Liver (tissue), 8 donors: ENCODE measurements at regions not wholly inside any gene's neighbourhood (a gene's known extent, or its start where the extent isn't known, plus 50 kb on each side); places are given as distances from the start of the nearest gene placed in this dataset.

ENCODE experiments used
- DNase-seq: peaks from one replicate; pipeline ENCODE4 v3.0.0-alpha.2; 2017; ENCODE audit warnings: low spot score
- H3K27ac ChIP-seq, 2 donors: one replicate each; pipeline ENCODE4 v1.7.0; 2013; ENCODE audit warnings: inconsistent platforms in 2 of 2, low read length in 2 of 2, control low read depth in 1 of 2, low read depth in 1 of 2, mild to moderate bottlenecking in 1 of 2
- H3K27me3 ChIP-seq, 4 donors: one replicate each; pipeline versions ENCODE4 v1.6.1 to v1.7.0; 2013; ENCODE audit warnings: low read length in 3 of 4, inconsistent platforms in 1 of 4, mild to moderate bottlenecking in 1 of 4, moderate library complexity in 1 of 4; ENCODE audit not compliant: control insufficient read depth in 4 of 4, insufficient read depth in 4 of 4
- H3K36me3 ChIP-seq, 4 donors: one replicate each; pipeline versions ENCODE4 v1.6.1 to v1.7.0; 2013; ENCODE audit warnings: low read length in 3 of 4, mild to moderate bottlenecking in 3 of 4, low read depth in 1 of 4, moderate library complexity in 1 of 4; ENCODE audit not compliant: control insufficient read depth in 4 of 4, insufficient read depth in 3 of 4
- H3K4me1 ChIP-seq, 4 donors: one replicate each; pipeline versions ENCODE4 v1.6.1 to v1.7.0; 2013; ENCODE audit warnings: low read length in 3 of 4, mild to moderate bottlenecking in 3 of 4, moderate library complexity in 1 of 4; ENCODE audit not compliant: control insufficient read depth in 4 of 4, insufficient read depth in 4 of 4
- H3K4me3 ChIP-seq, 3 donors: one replicate each; pipeline versions ENCODE4 v1.6.1 to v1.7.0; 2013; ENCODE audit warnings: low read length in 3 of 3, control low read depth in 1 of 3, low read depth in 1 of 3, mild to moderate bottlenecking in 1 of 3
- H3K9ac ChIP-seq, 2 donors: one replicate each; pipeline ENCODE4 v1.7.0; 2013; ENCODE audit warnings: low read length in 2 of 2, mild to moderate bottlenecking in 2 of 2, moderate library complexity in 2 of 2, control low read depth in 1 of 2, low read depth in 1 of 2
- H3K9me3 ChIP-seq, 4 donors: one replicate each; pipeline versions ENCODE4 v1.6.1 to v1.7.0; 2013; ENCODE audit warnings: low read length in 3 of 4; ENCODE audit not compliant: control insufficient read depth in 4 of 4
- ATF3 ChIP-seq: IDR thresholded peaks from 2 replicates; pipeline ENCODE4 v1.6.1; 2016; ENCODE audit warnings: antibody characterized with exemption
- CTCF ChIP-seq: fragments of 150-350 bp; IDR thresholded peaks from 2 replicates; pipeline ENCODE4 v1.5.1; 2017; ENCODE audit warnings: improper control_type of control experiment, low read depth, low read length; ENCODE audit not compliant: missing input control
- EGR1 ChIP-seq, 2 donors: IDR thresholded peaks; 2 replicates each; pipeline ENCODE4 v1.6.1; 2016 to 2018; ENCODE audit warnings: antibody characterized with exemption in 2 of 2, low read depth in 2 of 2
- FOXA1 ChIP-seq: IDR thresholded peaks from 2 replicates; pipeline ENCODE4 v1.6.1; 2016; ENCODE audit warnings: antibody characterized with exemption
- FOXA2 ChIP-seq: IDR thresholded peaks from 2 replicates; pipeline ENCODE4 v1.6.1; 2016; ENCODE audit warnings: antibody characterized with exemption
- GABPA ChIP-seq, 2 donors: IDR thresholded peaks in 1 of 2; conservative IDR thresholded peaks in 1 of 2; 2 replicates each; pipeline ENCODE4 v1.6.1; 2016; ENCODE audit warnings: antibody characterized with exemption in 2 of 2, mild to moderate bottlenecking in 1 of 2, moderate library complexity in 1 of 2
- HNF4A ChIP-seq, 2 donors: conservative IDR thresholded peaks; 2 replicates each; pipeline ENCODE4 v1.6.1; 2016; ENCODE audit warnings: antibody characterized with exemption in 2 of 2, mild to moderate bottlenecking in 2 of 2
- HNF4G ChIP-seq: IDR thresholded peaks from 2 replicates; pipeline ENCODE4 v1.6.1; 2016; ENCODE audit warnings: antibody characterized with exemption
- JUND ChIP-seq, 2 donors: IDR thresholded peaks; 2 replicates each; pipeline ENCODE4 v1.6.1; 2016; ENCODE audit warnings: antibody characterized with exemption in 2 of 2
- MAX ChIP-seq: IDR thresholded peaks from 2 replicates; pipeline ENCODE4 v1.6.1; 2016; ENCODE audit warnings: antibody characterized with exemption
- NR2F2 ChIP-seq: IDR thresholded peaks from 2 replicates; pipeline ENCODE4 v1.6.1; 2016; ENCODE audit warnings: antibody characterized with exemption
- RAD21 ChIP-seq, 2 donors: IDR thresholded peaks; 2 replicates each; pipeline ENCODE4 v1.6.1; 2016; ENCODE audit warnings: antibody characterized with exemption in 2 of 2, mild to moderate bottlenecking in 2 of 2
- REST ChIP-seq: IDR thresholded peaks from 2 replicates; pipeline ENCODE4 v1.6.1; 2016; ENCODE audit warnings: antibody characterized with exemption, mild to moderate bottlenecking
- RXRA ChIP-seq, 2 donors: IDR thresholded peaks; 2 replicates each; pipeline ENCODE4 v1.6.1; 2017 to 2018; ENCODE audit warnings: antibody characterized with exemption in 2 of 2, mild to moderate bottlenecking in 1 of 2
- SP1 ChIP-seq: IDR thresholded peaks from 2 replicates; pipeline ENCODE4 v1.6.1; 2018; ENCODE audit warnings: antibody characterized with exemption, mild to moderate bottlenecking
- TAF1 ChIP-seq: conservative IDR thresholded peaks from 2 replicates; pipeline ENCODE4 v1.6.1; 2016; ENCODE audit warnings: antibody characterized with exemption, mild to moderate bottlenecking
- YY1 ChIP-seq: IDR thresholded peaks from 2 replicates; pipeline ENCODE4 v1.6.1; 2016; ENCODE audit warnings: antibody characterized with exemption, mild to moderate bottlenecking
- ZBTB33 ChIP-seq: IDR thresholded peaks from 2 replicates; pipeline ENCODE4 v1.6.1; 2016; ENCODE audit warnings: antibody characterized with exemption
- WGBS: extraction: QIAGEN DNeasy Blood & Tissue Kit; methylation state at CpG from one replicate; pipeline ENCODE4 v1.1.7; 2013; 5-methylcytosine and 5-hydroxymethylcytosine counted together
- donor health status: healthy.
- donor health status: healthy.
- donor health status: healthy.
- donor health status: healthy.
- donor health status: healthy.

GRCh38 chr4:151961456-151961855 lies 200.6 kb upstream of the GATB start:
- no peak for DNase-seq
- H3K27me3 ChIP-seq = peaks cover 0 to 3% (median 0%) of the 10 kb centered on the region in 4 donors
- H3K4me3 ChIP-seq = no peak overlapping the region
- H3K36me3 ChIP-seq = no peaks in the 10 kb centered on the region
- WGBS = 51% methylated on average over 2 of the region's 2 CpGs
- H3K9ac ChIP-seq = no peak overlapping the region
- no peak overlapping the region for H3K27ac ChIP-seq
- TF ChIP-seq RXRA (IDR thresholded peaks at IDR 0.05) = no peak
- TF ChIP-seq ZBTB33 = no peak
- TF ChIP-seq JUND (IDR thresholded peaks at IDR 0.05) = no peak
- TF ChIP-seq FOXA1 = no peak
- TF ChIP-seq FOXA2 = no peak
- no peak for TF ChIP-seq HNF4A (conservative IDR thresholded peaks at IDR 0.05)
- no peak for TF ChIP-seq CTCF
- TF ChIP-seq EGR1 (IDR thresholded peaks at IDR 0.05; ENCODE audit: low read depth in 2 of 2) = no peak
- TF ChIP-seq HNF4G = no peak
- TF ChIP-seq MAX = no peak
- no peak for TF ChIP-seq GABPA (IDR thresholded peaks at IDR 0.05 in 1 of 2, conservative IDR thresholded peaks at IDR 0.05 in 1 of 2)
- TF ChIP-seq ATF3 = no peak
- no peak for TF ChIP-seq REST
- no peak for TF ChIP-seq RAD21 (IDR thresholded peaks at IDR 0.05)
- TF ChIP-seq TAF1 = no peak
- no peak for TF ChIP-seq YY1
- TF ChIP-seq NR2F2 = no peak
- no peak for TF ChIP-seq SP1
- no peaks in the 10 kb centered on the region for H3K9me3 ChIP-seq
- no peaks in the 10 kb centered on the region for H3K4me1 ChIP-seq
